Adrenal gland (tissue), 5 donors: ENCODE measurements at regions not wholly inside any gene's neighbourhood (a gene's known extent, or its start where the extent isn't known, plus 50 kb on each side); places are given as distances from the start of the nearest gene placed in this dataset.

ENCODE experiments used
- CTCF ChIP-seq, 6 experiments: fragments of 450-650 bp in 4 of 6; fragments of 200-600 bp in 2 of 6; sonication (generic) in 1 of 6; IDR thresholded peaks; 1 replicate in 5 of 6; 2 replicates in 1 of 6; pipeline versions ENCODE4 v1.5.1 to v1.8.0; 2016 to 2021; ENCODE audit warnings: antibody characterized with exemption in 6 of 6, mild to moderate bottlenecking in 2 of 6, moderate library complexity in 1 of 6
- POLR2A ChIP-seq, 2 donors: fragments of 450-650 bp; IDR thresholded peaks; one replicate each; pipeline ENCODE4 v1.6.1; 2017; ENCODE audit warnings: antibody characterized with exemption in 2 of 2, mild to moderate bottlenecking in 2 of 2, moderate library complexity in 1 of 2
- donor health status: DM: no; HTN: no; CAD: no.

GRCh38 chr16:6153901-6154300 lies 1056.3 kb upstream of the EEF2KMT start:
- TF ChIP-seq CTCF (IDR thresholded peaks at IDR 0.05) = no peak
- TF ChIP-seq POLR2A (IDR thresholded peaks at IDR 0.05) = no peak
